ENCODE measurements at regions not wholly inside any gene's neighbourhood (a gene's known extent, or its start where the extent isn't known, plus 50 kb on each side); places are given as distances from the start of the nearest gene placed in this dataset.
"Not testable (repeated sequence)": the region's sequence is repeated elsewhere in the genome, so short reads cannot be mapped to it uniquely, and the experiment has no call there.

DNA sequence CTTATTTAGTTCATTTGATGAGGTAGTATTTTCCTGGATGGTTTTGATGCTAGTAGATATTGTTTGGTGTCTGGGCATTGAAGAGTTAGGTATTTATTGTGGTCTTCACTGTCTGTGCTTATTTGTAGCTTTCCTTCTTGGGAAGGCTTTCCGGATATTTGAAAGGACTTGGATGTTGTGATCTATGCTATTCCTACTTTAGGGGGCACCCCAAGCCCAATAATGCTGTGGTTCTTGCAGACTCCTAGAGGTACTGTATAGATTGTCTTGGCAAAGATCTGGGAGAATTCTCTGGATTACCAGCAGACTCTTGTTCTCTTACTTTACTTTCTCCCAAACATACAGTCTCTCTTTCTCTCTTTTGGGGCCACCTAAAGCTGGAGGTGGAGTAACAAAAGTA is 315.7 kb downstream of the MAT2B start:
- no peak for FAIRE-seq
- no peak for DNase-seq (ENCODE audit: insufficient read length, low spot score)
- no peak for TF ChIP-seq POLR2A (IDR thresholded peaks at IDR 0.05; ENCODE audit: low read depth, low read length)

DNA sequence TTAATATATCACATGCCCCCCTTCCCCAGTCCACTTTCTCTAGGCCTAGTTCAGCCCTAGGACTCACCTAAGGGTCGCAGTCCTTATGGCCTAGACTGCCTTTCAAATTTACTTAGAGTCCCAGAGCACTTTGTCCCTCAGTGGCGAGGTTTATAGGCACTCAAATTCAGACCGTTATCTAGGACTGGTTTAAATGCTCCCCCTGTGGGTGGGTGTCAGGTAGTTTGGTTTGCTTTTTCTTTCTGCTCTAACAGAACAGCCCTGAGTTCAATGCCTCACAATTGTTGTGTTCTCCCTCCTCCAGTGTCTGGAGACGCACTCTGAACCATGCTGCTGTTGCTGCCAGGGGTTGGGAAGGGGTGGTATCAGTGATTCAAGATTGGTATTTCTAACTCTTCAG is 317.1 kb downstream of the MAT2B start:
- no peak for TF ChIP-seq POLR2A (IDR thresholded peaks at IDR 0.05; ENCODE audit: low read depth, low read length)
- DNase-seq (ENCODE audit: insufficient read length, low spot score) (no peak), FAIRE-seq (no peak)

DNA sequence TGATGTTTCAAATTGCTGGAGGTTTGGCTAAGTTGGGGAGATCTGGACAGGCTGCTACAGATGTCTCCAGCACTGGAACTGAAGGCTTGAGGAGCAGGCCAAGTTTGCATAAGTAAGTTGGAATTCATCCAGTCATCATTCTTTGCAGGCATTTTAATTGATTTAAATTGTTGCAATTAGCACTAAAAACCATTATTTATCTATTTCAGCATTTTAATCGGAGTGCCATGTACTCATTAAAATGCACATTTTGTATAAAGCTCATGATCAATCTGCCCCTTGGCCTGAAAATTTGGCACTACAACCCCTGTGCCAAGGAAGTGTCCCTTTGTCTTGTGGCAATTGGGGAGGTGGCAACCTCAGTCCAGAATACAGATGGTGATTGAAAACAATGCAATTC is 320.2 kb downstream of the MAT2B start:
- no peak for TF ChIP-seq POLR2A (IDR thresholded peaks at IDR 0.05; ENCODE audit: low read depth, low read length)
- DNase-seq (ENCODE audit: insufficient read length, low spot score) = no peak
- FAIRE-seq = no peak

DNA sequence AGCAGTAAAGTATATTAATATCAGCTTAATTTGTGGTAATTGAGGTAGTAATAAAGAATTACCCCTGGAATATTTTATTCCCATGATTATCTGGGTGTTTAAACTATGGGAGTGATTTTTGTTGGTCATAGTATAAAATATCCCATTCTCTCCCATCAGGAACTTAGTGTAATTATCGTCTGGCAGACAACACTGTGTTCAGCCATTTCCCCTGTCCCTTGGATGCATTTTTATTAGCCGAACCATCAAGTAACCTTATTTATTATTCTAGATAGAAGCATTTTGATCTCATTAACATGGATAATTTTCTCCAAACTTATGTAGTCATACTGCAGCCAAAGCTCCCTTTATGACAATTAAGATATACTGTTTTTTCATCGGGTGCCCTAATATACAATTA is 320.8 kb downstream of the MAT2B start:
- DNase-seq (ENCODE audit: insufficient read length, low spot score) = no peak
- no peak for FAIRE-seq
- TF ChIP-seq POLR2A (IDR thresholded peaks at IDR 0.05; ENCODE audit: low read depth, low read length) = no peak

DNA sequence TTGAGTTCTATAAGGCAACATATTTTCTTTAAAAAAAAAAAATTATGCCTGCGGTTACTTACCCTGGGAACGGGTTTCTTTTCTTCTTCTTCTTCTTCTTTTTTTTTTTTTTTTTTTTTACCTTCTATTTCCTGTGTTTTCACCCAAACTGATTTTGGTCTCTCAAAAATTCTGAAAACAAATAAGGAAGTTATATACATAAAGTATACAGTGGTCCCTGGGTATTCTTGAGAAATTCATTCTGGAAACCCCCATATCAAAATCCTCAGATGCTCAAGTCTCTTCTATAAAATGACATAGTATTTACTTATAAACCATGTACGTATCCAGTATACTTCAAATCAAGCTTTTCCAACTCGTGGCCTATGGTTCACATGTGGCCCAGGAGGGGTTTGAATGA is 326.7 kb downstream of the MAT2B start:
- DNase-seq (ENCODE audit: insufficient read length, low spot score) = no peak
- no peak for FAIRE-seq
- no peak for TF ChIP-seq POLR2A (IDR thresholded peaks at IDR 0.05; ENCODE audit: low read depth, low read length)

DNA sequence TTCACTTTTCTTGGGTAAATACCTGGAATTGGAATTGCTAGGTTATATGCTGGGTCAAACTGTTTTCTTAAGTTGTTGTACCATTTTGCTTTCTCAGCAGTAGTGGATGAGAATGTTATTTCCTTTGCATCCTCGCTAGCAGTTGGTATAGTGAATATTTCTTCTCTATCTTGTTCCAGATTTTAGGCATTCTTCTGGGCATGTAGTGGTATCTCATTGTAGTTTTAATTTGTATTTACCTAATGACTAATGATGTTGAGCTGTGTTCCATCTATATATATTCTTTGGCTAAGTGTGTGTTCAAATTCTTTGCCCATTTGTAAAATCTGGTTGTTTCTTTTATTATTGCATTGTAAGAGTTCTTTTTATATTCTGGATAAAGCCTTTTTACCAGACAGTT is 333.3 kb downstream of the MAT2B start:
- FAIRE-seq = no peak
- DNase-seq (ENCODE audit: insufficient read length, low spot score) = no peak
- no peak for TF ChIP-seq POLR2A (IDR thresholded peaks at IDR 0.05; ENCODE audit: low read depth, low read length)

DNA sequence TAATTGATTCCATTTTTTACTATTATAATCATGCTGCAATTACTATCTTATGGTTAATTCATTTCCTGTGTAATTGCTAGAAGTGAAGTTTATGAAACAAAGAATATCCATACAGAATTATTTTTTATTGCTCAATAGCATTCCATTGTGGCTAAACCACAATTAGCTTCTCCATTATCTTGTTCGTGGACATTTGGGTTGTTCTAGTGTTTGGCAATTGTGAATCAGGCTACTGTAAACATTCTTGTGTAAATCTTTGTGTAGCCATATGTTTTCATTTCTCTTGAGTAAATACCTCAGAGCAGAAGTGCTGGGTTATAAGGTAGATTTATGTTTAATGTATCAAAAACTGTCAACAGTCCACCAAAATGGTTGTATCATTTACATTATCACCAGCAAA is 341.1 kb downstream of the MAT2B start:
- FAIRE-seq (no peak), DNase-seq (ENCODE audit: insufficient read length, low spot score) (no peak)
- TF ChIP-seq POLR2A (IDR thresholded peaks at IDR 0.05; ENCODE audit: low read depth, low read length) = no peak

DNA sequence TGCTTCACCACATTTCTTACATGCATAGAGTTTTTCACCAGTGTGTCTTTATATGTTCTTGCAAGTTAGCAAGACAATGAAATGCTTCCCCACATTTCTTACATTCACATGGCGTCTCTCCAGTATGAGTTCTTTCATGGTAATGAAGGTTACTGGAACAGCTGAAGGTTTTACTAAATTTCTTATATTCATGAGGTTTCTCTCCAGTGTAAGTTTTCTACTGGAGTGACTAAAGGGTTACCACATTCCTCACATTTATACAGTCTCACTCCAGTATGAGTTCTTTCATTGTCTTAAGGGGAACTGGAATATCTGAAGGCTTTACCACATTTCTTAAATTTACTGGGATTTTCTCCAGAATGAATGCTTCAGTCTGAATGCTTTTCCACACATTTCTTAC is 350.3 kb downstream of the MAT2B start:
- DNase-seq (ENCODE audit: insufficient read length, low spot score) = no peak
- TF ChIP-seq POLR2A (IDR thresholded peaks at IDR 0.05; ENCODE audit: low read depth, low read length) = no peak
- FAIRE-seq = no peak

DNA sequence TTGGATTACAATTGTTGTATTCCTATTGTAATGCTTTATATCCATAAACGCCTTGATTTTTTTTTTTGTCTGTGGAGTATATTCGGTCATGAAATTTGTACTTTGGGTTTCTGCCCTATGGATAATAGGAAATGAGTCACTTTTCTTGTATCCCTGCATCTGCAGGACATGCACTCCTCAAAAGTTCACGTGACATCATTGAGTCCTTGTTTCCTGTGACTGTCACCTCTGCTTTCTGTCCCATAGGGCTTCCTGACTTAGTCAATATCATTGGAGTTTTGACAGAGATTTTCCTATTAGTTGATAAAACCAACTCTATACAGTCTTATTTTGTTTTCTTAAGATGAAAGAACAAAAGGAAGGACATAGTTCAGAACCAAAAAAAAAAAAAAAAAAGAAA is 356.3 kb downstream of the MAT2B start:
- no peak for FAIRE-seq
- no peak for DNase-seq (ENCODE audit: insufficient read length, low spot score)
- no peak for TF ChIP-seq POLR2A (IDR thresholded peaks at IDR 0.05; ENCODE audit: low read depth, low read length)

DNA sequence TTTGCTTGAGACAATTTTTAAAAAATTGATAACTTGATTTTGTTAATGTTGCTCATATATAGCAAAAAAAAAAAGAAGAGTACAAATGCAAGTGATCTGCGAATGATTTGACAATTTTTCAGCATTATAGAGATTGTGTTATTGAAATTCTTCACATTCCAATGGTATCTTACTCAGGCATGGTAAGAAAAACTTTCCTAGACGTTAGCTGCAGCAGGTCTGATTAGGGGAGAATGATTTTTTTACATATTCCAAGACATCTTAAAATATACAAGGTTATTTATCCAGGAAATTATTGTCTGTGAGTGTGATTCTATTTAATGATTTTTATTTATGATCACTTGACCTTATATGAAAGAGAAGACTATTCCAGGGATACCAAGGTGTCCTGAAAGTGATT is 361.9 kb downstream of the MAT2B start:
- FAIRE-seq = no peak
- no peak for TF ChIP-seq POLR2A (IDR thresholded peaks at IDR 0.05; ENCODE audit: low read depth, low read length)
- no peak for DNase-seq (ENCODE audit: insufficient read length, low spot score)

DNA sequence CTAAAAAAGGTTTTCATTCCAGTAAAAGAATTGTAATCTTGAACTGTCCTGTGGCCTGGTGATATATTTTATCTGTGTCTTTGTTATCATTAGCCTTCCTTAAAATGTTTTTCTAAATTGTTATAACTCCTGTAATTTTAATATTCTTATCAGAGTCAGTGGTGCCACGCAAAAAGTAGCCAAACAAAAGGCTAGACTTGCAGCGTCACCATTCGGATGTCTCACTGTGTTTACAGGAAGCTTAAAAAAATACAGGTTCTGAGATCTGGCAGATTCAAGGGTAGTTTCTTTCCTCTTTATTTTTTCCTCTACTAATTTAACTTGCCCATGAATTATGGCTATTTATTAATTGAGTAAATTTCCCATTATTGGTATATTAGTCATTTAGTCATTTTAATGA is 362.3 kb downstream of the MAT2B start:
- FAIRE-seq (no peak), DNase-seq (ENCODE audit: insufficient read length, low spot score) (no peak)
- no peak for TF ChIP-seq POLR2A (IDR thresholded peaks at IDR 0.05; ENCODE audit: low read depth, low read length)

DNA sequence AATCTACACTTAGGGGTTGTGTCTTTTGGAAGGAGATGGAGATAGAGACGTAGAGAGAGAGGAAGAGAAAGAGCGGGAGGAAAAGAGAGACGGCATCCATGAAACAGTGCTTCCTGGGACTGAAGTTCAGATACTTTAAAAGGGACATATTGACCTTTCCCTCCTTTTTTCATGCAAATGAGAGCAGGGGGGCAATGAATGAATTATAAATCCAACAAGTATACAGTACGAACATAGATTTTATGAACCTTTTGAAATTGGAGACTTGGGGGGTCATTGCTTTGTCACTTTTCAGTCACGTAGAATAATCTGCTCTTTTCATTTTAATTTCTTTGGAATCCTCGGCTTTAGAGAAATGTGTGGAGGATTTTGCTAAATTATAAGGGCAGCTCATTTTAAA is 364.2 kb downstream of the MAT2B start:
- TF ChIP-seq POLR2A (IDR thresholded peaks at IDR 0.05; ENCODE audit: low read depth, low read length) = no peak
- FAIRE-seq (no peak), DNase-seq (ENCODE audit: insufficient read length, low spot score) (no peak)

DNA sequence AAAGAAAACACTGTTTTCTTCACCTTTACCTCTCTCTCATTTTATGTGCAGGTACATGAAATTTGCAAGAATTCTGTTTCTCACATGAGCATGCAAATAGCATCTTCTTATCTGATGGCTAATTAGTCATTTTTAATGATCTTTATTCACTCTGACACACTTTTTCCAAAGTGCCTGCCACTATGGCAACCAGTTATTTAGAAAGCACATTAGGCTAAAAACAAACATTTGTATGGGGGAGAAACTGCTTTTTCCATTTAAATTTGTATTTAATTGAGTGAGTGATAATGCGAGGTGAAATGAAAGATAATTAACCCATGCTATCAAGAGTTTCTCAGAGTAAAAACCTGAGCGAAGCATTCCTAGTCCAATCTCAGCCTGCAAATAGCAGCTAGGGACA is 365.0 kb downstream of the MAT2B start:
- no peak for FAIRE-seq
- DNase-seq (ENCODE audit: insufficient read length, low spot score) = no peak
- no peak for TF ChIP-seq POLR2A (IDR thresholded peaks at IDR 0.05; ENCODE audit: low read depth, low read length)

DNA sequence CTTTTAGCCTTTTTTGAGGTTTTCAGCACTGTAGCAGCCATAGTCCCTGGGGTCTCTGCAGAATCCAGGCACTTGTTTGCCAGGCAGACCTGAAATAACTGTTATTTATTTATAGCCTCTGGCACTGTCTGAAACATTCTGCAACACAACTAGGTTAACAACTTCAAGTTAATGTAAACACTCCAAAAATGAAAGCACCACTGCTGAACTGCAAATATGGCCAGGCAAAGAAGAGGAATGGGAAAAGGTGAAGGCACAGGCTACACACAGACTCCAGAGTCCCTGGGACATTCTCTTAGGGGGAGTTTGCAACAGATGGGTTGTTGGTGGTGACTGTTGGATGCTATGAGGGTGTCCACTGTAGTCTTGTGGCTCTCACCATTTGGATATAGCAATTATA is 369.0 kb downstream of the MAT2B start:
- TF ChIP-seq POLR2A (IDR thresholded peaks at IDR 0.05; ENCODE audit: low read depth, low read length) = no peak

DNA sequence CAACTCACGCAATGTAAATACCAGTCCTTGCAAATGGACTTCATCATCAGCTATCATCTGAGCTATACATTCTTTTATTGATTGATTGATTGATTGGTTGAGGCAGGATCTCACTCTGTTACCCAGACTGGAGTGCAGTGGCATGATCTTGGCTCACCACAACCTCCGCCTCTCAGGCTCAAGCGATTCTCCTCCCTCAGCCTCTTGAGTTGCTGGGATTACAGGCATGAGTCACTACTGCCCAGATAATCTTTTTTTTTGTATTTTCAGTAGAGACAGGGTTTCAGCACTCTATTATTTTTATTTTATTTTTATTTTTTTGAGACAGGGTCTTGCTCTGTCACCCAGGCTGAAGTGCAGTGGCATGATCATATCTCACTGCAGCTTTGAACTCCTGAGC is 369.5 kb downstream of the MAT2B start:
- DNase-seq (ENCODE audit: insufficient read length, low spot score); FAIRE-seq: not testable (repeated sequence)

More for the DNA sequence above, 369.0 kb downstream of the MAT2B start:
- FAIRE-seq (no peak), DNase-seq (ENCODE audit: insufficient read length, low spot score) (no peak)

DNA sequence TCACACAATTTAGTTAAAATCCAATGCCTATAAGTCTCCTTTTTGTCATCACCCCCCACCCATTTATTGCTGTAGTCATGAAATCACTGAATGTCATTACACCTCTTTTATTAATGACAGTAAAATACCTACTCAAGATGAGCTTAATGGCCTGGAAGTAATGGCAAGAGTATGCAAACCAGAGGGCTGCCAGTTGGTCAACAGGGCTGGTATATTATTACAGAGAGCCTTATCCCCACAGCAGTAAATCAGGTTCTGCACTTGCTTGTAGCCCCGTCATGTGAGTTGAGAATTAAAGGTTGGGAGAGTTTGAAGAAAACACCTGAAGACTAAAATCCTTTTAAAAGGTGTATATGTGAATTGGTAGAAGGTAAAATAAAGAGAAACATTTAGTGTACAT is 372.4 kb downstream of the MAT2B start:
- no peak for DNase-seq (ENCODE audit: insufficient read length, low spot score)
- no peak for FAIRE-seq
- no peak for TF ChIP-seq POLR2A (IDR thresholded peaks at IDR 0.05; ENCODE audit: low read depth, low read length)

All from H54 (cell line).